ENCODE measurements at regions not wholly inside any gene's neighbourhood (a gene's known extent, or its start where the extent isn't known, plus 50 kb on each side); places are given as distances from the start of the nearest gene placed in this dataset.
"Not testable (repeated sequence)": the region's sequence is repeated elsewhere in the genome, so short reads cannot be mapped to it uniquely, and the experiment has no call there.

DNA sequence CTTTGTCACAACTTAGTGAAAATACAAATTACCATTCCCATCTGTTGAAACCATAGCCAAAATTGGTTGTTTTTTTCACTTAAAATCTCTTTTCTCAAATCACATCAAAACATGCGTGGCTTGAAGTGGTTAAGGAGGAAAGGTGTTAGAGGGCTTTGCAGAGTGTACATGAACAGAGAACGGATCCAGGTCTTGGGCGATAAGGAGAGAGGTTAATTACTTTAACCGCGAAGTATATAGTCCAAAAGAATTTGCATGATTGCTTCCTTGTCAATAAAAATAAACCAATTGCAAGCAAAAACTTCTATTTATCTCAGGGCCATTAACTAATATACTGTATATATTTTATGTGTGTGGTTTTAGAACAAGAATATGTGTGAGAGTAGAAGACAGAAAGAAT, 813.9 kb upstream of the SORCS1 start:
- Histone ChIP-seq H3K27ac (ENCODE audit: low read depth in 1 of 2, low read length in 2 of 2) (no peak overlapping the region), H3K9me3 (ENCODE audit: control insufficient read depth, low read length) (no peaks in the 10 kb centered on the region), H3K4me3 (ENCODE audit: low read length in 2 of 2) (no peak overlapping the region), H3K27me3 (ENCODE audit: control insufficient read depth in 1 of 2, insufficient read depth in 2 of 2, low read length in 1 of 2) (no peaks in the 10 kb centered on the region), H3K36me3 (ENCODE audit: control insufficient read depth in 1 of 2, insufficient read depth in 2 of 2, low read length in 1 of 2) (no peaks in the 10 kb centered on the region), H3K4me1 (ENCODE audit: control insufficient read depth in 1 of 2, insufficient read depth in 2 of 2, low read length in 2 of 2) (no peaks in the 10 kb centered on the region)
- ATAC-seq (ENCODE audit: low FRiP score) (no peak), DNase-seq (no peak)
- intact Hi-C loops (cut with DNase I): no loop called here
- WGBS, 2 donors: 87 to 91% methylated on average over 5 of the region's 5 CpGs

DNA sequence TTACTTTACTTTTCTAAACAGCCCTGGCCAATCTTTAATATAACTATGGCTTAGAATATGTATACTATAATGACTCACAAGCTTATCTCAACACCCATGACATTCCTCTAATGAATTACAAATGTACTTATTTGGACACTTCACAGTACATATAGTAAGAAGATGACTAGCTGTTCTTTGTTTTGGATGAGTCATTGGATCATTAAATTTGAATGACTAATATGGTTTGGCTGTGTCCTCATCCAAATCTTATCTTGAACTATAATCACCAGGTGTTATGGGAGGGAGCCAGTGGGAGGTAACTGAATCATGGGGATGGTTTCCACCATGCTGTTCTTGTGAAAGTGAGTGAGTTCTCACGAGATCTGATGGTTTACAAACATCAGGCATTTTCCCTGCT, 807.5 kb upstream of the SORCS1 start:
- Histone ChIP-seq H3K9me3 (ENCODE audit: control insufficient read depth, low read length) (no peaks in the 10 kb centered on the region), H3K36me3 (ENCODE audit: control insufficient read depth in 1 of 2, insufficient read depth in 2 of 2, low read length in 1 of 2) (no peaks in the 10 kb centered on the region), H3K4me1 (ENCODE audit: control insufficient read depth in 1 of 2, insufficient read depth in 2 of 2, low read length in 2 of 2) (no peaks in the 10 kb centered on the region), H3K27me3 (ENCODE audit: control insufficient read depth in 1 of 2, insufficient read depth in 2 of 2, low read length in 1 of 2) (no peaks in the 10 kb centered on the region), H3K4me3 (ENCODE audit: low read length in 2 of 2) (no peak overlapping the region), H3K27ac (ENCODE audit: low read depth in 1 of 2, low read length in 2 of 2) (no peak overlapping the region)
- DNase-seq (no peak), ATAC-seq (ENCODE audit: low FRiP score) (no peak)
- intact Hi-C loops (cut with DNase I): no loop called here
- WGBS, 2 donors: 43 to 57% methylated on average over 1 of the region's 1 CpG

DNA sequence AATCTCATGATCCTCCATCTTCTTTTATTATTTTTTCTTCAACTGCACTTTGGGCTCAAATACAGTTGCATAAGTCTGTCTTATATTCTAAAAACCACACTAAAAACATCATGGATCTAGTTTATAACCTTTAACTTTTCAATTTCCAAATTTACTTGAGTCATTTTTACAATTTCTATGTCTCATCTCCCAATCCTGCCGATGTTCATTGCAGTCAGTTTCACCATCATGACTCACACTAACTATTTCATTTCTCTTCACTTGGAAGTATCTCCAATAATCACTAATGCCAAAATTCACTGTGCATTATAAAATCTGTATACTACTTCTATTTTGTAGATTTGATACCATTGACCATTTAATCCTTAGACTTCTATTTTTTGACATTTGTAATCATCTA, 806.9 kb upstream of the SORCS1 start:
- no peaks in the 10 kb centered on the region for H3K4me1 ChIP-seq (ENCODE audit: control insufficient read depth in 1 of 2, insufficient read depth in 2 of 2, low read length in 2 of 2)
- H3K27me3 ChIP-seq (ENCODE audit: control insufficient read depth in 1 of 2, insufficient read depth in 2 of 2, low read length in 1 of 2): no peaks in the 10 kb centered on the region
- H3K27ac ChIP-seq (ENCODE audit: low read depth in 1 of 2, low read length in 2 of 2): no peak overlapping the region
- no peak for ATAC-seq (ENCODE audit: low FRiP score)
- intact Hi-C loops (cut with DNase I): no loop called here
- WGBS, 2 donors: 93 to 100% methylated on average over 1 of the region's 1 CpG
- no peaks in the 10 kb centered on the region for H3K9me3 ChIP-seq (ENCODE audit: control insufficient read depth, low read length)
- H3K4me3 ChIP-seq (ENCODE audit: low read length in 2 of 2): no peak overlapping the region
- H3K36me3 ChIP-seq (ENCODE audit: control insufficient read depth in 1 of 2, insufficient read depth in 2 of 2, low read length in 1 of 2): no peaks in the 10 kb centered on the region
- no peak for DNase-seq

DNA sequence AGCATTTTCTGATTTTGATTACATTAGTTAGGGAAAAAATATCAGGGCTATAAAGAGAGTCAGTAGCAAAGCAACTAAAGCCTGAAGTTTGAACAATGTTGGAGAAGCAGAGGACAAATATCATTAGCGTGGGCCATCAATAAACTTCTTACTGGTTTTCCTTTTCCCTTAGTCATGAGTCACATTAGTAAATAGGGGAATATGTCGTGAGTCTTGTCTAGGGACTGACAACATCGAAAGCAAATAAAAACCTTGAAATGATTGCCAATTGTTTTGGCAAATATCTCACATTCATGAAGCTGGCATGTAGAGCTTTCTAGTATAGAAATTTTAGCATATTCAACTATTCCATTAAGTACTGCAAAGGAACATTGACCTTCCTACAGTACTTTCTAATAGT, 806.0 kb upstream of the SORCS1 start:
- Histone ChIP-seq H3K9me3 (ENCODE audit: control insufficient read depth, low read length) (no peaks in the 10 kb centered on the region), H3K4me1 (ENCODE audit: control insufficient read depth in 1 of 2, insufficient read depth in 2 of 2, low read length in 2 of 2) (no peaks in the 10 kb centered on the region), H3K27me3 (ENCODE audit: control insufficient read depth in 1 of 2, insufficient read depth in 2 of 2, low read length in 1 of 2) (no peaks in the 10 kb centered on the region), H3K36me3 (ENCODE audit: control insufficient read depth in 1 of 2, insufficient read depth in 2 of 2, low read length in 1 of 2) (no peaks in the 10 kb centered on the region), H3K4me3 (ENCODE audit: low read length in 2 of 2) (no peak overlapping the region), H3K27ac (ENCODE audit: low read depth in 1 of 2, low read length in 2 of 2) (no peak overlapping the region)
- ATAC-seq (ENCODE audit: low FRiP score): no peak
- 63 to 64% methylated on average over 3 of the region's 3 CpGs for WGBS, 2 donors
- intact Hi-C loops (cut with DNase I): no loop called here
- DNase-seq: no peak

DNA sequence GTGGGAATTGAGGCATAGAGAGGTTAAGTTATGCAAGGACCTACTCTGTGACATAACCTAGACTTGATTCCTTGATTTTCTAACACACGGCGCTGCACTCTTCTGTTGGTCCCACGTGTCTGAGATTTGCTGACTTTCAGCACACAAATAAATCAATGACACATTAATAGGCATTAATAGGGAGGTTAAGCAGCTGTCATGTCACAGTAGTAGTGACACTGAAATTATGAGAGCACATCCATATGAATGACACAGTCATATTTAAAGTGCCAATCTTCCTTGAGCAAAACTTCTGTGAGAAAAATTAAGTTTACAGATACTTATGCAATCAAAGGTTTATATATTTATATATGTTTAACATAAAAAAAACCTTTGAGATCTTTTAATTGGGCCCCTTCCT, 805.4 kb upstream of the SORCS1 start:
- H3K4me1 ChIP-seq (ENCODE audit: control insufficient read depth in 1 of 2, insufficient read depth in 2 of 2, low read length in 2 of 2): no peaks in the 10 kb centered on the region
- H3K27ac ChIP-seq (ENCODE audit: low read depth in 1 of 2, low read length in 2 of 2): no peak overlapping the region
- H3K36me3 ChIP-seq (ENCODE audit: control insufficient read depth in 1 of 2, insufficient read depth in 2 of 2, low read length in 1 of 2): no peaks in the 10 kb centered on the region
- no peaks in the 10 kb centered on the region for H3K27me3 ChIP-seq (ENCODE audit: control insufficient read depth in 1 of 2, insufficient read depth in 2 of 2, low read length in 1 of 2)
- WGBS, 2 donors: 63 to 70% methylated on average over 3 of the region's 3 CpGs
- DNase-seq (no peak), ATAC-seq (ENCODE audit: low FRiP score) (no peak)
- no peaks in the 10 kb centered on the region for H3K9me3 ChIP-seq (ENCODE audit: control insufficient read depth, low read length)
- no peak overlapping the region for H3K4me3 ChIP-seq (ENCODE audit: low read length in 2 of 2)
- intact Hi-C loops (cut with DNase I): no loop called here

DNA sequence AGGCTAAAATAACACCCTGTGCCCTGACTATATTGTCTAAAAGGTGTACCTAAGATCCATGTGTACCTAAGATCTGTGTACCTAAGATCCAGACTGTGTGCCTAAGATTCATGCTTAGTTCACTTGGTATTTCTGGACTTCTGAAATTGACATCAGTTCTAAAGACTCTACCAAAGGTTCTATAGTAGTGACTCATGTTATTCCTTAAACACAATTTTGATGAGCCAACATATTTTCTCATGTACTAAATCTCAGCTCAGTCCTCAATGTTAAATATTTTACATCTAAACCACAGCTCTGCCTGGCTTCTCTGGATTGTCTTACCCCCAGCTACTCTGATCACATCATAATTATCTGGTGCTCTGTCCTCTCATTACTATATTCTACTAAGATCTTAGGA, 802.3 kb upstream of the SORCS1 start:
- Histone ChIP-seq H3K27me3 (ENCODE audit: control insufficient read depth in 1 of 2, insufficient read depth in 2 of 2, low read length in 1 of 2) (no peaks in the 10 kb centered on the region), H3K36me3 (ENCODE audit: control insufficient read depth in 1 of 2, insufficient read depth in 2 of 2, low read length in 1 of 2) (no peaks in the 10 kb centered on the region), H3K9me3 (ENCODE audit: control insufficient read depth, low read length) (no peaks in the 10 kb centered on the region), H3K27ac (ENCODE audit: low read depth in 1 of 2, low read length in 2 of 2) (no peak overlapping the region), H3K4me3 (ENCODE audit: low read length in 2 of 2) (no peak overlapping the region), H3K4me1 (ENCODE audit: control insufficient read depth in 1 of 2, insufficient read depth in 2 of 2, low read length in 2 of 2) (no peaks in the 10 kb centered on the region)
- no peak for ATAC-seq (ENCODE audit: low FRiP score)
- intact Hi-C loops (cut with DNase I): no loop called here
- no peak for DNase-seq

DNA sequence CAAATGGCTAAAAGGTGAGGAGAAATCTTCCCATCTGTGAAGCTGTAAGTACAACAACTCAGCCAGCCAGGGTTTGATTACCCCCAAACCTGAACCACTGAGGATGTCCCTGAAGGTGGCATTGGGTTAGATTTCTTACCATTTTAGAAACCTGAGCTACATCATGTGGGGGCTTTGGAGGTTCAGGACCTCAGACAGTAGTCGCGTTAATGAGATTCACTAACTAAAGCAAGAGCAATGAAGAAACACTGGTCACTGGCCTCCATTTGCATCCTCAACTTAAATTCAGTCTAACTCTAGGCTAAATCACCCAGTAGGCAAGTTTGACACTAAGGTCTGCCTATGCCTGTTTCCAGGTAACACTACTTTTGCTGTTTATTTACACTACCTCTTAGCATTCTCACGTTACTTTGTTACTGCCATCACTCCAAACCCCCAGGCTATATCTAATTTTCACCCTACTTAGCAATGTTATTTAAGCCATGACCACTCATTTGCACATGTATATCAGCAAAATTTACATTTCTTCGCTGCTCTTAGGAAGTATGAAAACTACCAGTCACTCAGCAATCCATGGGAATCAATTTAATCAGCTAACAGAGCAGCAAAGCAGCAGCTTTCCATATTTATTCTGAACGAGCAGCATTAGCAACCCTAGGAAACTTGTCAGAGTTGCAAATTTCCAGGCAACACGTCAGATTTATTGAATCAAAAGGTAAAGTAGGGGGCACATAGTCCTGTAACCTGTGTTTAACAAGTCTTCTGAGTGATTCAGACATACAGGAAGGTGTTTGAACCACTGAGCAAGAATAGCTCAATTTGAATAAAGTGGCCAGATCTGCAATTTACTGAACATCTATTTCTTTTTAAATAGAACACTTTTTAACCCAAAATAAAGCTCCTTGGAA, 788.4 kb upstream of the SORCS1 start:
- Histone ChIP-seq H3K9me3 (ENCODE audit: control insufficient read depth, low read length) (peaks cover 3% of the 10 kb centered on the region), H3K27me3 (ENCODE audit: control insufficient read depth in 1 of 2, insufficient read depth in 2 of 2, low read length in 1 of 2) (no peaks in the 10 kb centered on the region), H3K4me1 (ENCODE audit: control insufficient read depth in 1 of 2, insufficient read depth in 2 of 2, low read length in 2 of 2) (no peaks in the 10 kb centered on the region), H3K4me3 (ENCODE audit: low read length in 2 of 2) (no peak overlapping the region), H3K36me3 (ENCODE audit: control insufficient read depth in 1 of 2, insufficient read depth in 2 of 2, low read length in 1 of 2) (no peaks in the 10 kb centered on the region), H3K27ac (ENCODE audit: low read depth in 1 of 2, low read length in 2 of 2) (no peak overlapping the region)
- DNase-seq (no peak), ATAC-seq (ENCODE audit: low FRiP score) (no peak)
- intact Hi-C loops (cut with DNase I): no loop called here
- 47% methylated on average over 6 of the region's 6 CpGs for WGBS, 2 donors

DNA sequence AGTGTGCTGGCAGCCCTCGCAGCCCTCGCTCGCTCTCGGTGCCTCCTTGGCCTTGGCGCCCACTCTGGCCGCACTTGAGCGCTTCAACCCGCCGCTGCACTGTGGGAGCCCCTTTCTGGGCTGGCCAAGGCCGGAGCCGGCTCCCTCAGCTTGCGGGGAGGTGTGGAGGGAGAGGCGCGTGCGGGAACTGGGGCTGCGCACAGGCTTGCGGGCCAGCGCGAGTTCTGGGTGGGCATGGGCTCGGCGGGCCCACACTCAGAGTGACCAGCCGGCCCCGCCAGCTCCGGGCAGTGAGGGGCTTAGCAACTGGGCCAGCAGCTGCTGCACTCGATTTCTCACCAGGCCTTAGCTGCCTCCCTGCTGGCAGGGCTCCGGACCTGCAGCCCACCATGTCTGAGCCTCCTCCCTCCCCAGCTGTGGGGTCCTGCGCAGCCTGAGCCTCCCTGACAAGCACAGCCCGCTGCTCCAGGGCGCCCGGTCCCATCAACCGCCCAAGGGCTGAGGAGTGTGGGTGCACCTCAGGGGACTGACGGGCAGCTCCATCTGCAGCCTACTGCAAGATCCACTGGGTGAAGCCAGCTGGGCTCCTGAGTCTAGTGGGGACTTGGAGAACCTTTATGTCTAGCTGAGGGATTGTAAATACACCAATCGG, 786.0 kb upstream of the SORCS1 start:
- not testable (repeated sequence) for H3K27ac ChIP-seq (ENCODE audit: low read depth in 1 of 2, low read length in 2 of 2)

DNA sequence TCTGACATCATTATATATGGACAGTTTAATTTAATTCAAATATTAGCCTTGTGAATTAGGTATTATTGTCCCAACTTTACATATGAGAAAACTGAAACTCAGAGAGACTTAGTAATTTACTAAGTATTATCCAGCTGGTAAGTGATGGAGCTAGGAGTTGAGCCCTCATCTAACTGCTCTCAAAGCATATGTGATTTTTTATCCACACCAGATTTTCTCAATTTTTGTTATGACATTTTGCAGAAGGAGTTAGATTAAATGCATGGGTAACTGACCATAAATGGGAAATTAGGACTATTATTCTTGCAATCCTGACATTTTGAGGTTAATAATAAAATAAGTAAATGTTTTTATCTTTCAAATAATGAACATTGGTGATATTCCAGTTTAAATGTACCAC, 778.3 kb upstream of the SORCS1 start:
- Histone ChIP-seq H3K36me3 (ENCODE audit: control insufficient read depth in 1 of 2, insufficient read depth in 2 of 2, low read length in 1 of 2) (no peaks in the 10 kb centered on the region), H3K4me3 (ENCODE audit: low read length in 2 of 2) (no peak overlapping the region), H3K27ac (ENCODE audit: low read depth in 1 of 2, low read length in 2 of 2) (no peak overlapping the region), H3K9me3 (ENCODE audit: control insufficient read depth, low read length) (no peaks in the 10 kb centered on the region), H3K27me3 (ENCODE audit: control insufficient read depth in 1 of 2, insufficient read depth in 2 of 2, low read length in 1 of 2) (no peaks in the 10 kb centered on the region), H3K4me1 (ENCODE audit: control insufficient read depth in 1 of 2, insufficient read depth in 2 of 2, low read length in 2 of 2) (no peaks in the 10 kb centered on the region)
- intact Hi-C loops (cut with DNase I): no loop called here
- DNase-seq (no peak), ATAC-seq (ENCODE audit: low FRiP score) (no peak)

More for the DNA sequence above, 786.0 kb upstream of the SORCS1 start:
- H3K36me3 ChIP-seq (ENCODE audit: control insufficient read depth in 1 of 2, insufficient read depth in 2 of 2, low read length in 1 of 2); H3K27me3 ChIP-seq (ENCODE audit: control insufficient read depth in 1 of 2, insufficient read depth in 2 of 2, low read length in 1 of 2); H3K4me1 ChIP-seq (ENCODE audit: control insufficient read depth in 1 of 2, insufficient read depth in 2 of 2, low read length in 2 of 2); H3K4me3 ChIP-seq (ENCODE audit: low read length in 2 of 2); intact Hi-C loops (cut with DNase I); H3K9me3 ChIP-seq (ENCODE audit: control insufficient read depth, low read length): not testable (repeated sequence)
- DNase-seq: peak in 1 of 2 donors; percentile 67
- WGBS, 2 donors: 91 to 93% methylated on average over 26 to 33 of the region's 33 CpGs
- peak; percentile 15 for ATAC-seq (ENCODE audit: low FRiP score)
